KBM-7 (cell line): ENCODE measurements at regions not wholly inside any gene's neighbourhood (a gene's known extent, or its start where the extent isn't known, plus 50 kb on each side); places are given as distances from the start of the nearest gene placed in this dataset.

Experiments
- DNase-seq: peaks from one replicate; pipeline ENCODE4 v3.0.0-alpha.2; 2015
- in situ Hi-C: fragments of 300-500 bp; cut with MboI; formaldehyde crosslinking; loops from 2 replicates; pipeline ENCODE4 v1.14.3; 2020; ENCODE audit warnings: low sequenced_read_pairs, low pct_unique_long_range_greater_than_20kb, mixed read lengths

GRCh38 chr2:150625741-150626140, 138.3 kb upstream of the RND3 start:
- in situ Hi-C loops, result no loop called here
- DNase-seq, result no peak

- in situ Hi-C loops, result no loop called here
- DNase-seq, result no peak
Measured at GRCh38 chr2:150625303-150625702, 137.8 kb upstream of the RND3 start.

GRCh38 chr2:150624001-150624401, 136.5 kb upstream of the RND3 start:
- in situ Hi-C loops, result no loop called here
- peak; percentile 11 for DNase-seq

- in situ Hi-C loops, result no loop called here
Measured at GRCh38 chr2:150621526-150622213, 134.2 kb upstream of the RND3 start.

GRCh38 chr2:150620855-150621254, 133.4 kb upstream of the RND3 start:
- in situ Hi-C loops, result no loop called here

More at GRCh38 chr2:150621526-150622213, 134.2 kb upstream of the RND3 start:
- no peak for DNase-seq

GRCh38 chr2:150620416-150620815, 132.9 kb upstream of the RND3 start:
- in situ Hi-C loops, result no loop called here
- DNase-seq, result no peak

More at GRCh38 chr2:150620855-150621254, 133.4 kb upstream of the RND3 start:
- no peak for DNase-seq

GRCh38 chr2:150619607-150620330, 132.3 kb upstream of the RND3 start:
- in situ Hi-C loops, result no loop called here
- no peak for DNase-seq

GRCh38 chr2:150618245-150618895, 130.9 kb upstream of the RND3 start:
- DNase-seq, result no peak
- in situ Hi-C loops, result no loop called here

GRCh38 chr2:150617351-150617978, 130.0 kb upstream of the RND3 start:
- DNase-seq, result no peak
- in situ Hi-C loops, result no loop called here

- in situ Hi-C loops, result no loop called here
- DNase-seq, result no peak
Measured at GRCh38 chr2:150612957-150613710, 125.7 kb upstream of the RND3 start.

GRCh38 chr2:150610670-150611279, 123.3 kb upstream of the RND3 start:
- in situ Hi-C loops, result no loop called here
- peak; percentile 3 for DNase-seq

GRCh38 chr2:150609831-150610582, 122.5 kb upstream of the RND3 start:
- in situ Hi-C loops, result no loop called here
- DNase-seq, result no peak

GRCh38 chr2:150608341-150608740, 120.9 kb upstream of the RND3 start:
- in situ Hi-C loops, result no loop called here
- DNase-seq, result no peak

- in situ Hi-C loops, result no loop called here
- DNase-seq, result no peak
Measured at GRCh38 chr2:150607390-150607811, 119.9 kb upstream of the RND3 start.

GRCh38 chr2:150606380-150607060, 119.1 kb upstream of the RND3 start:
- in situ Hi-C loops, result no loop called here
- no peak for DNase-seq

GRCh38 chr2:150605664-150606063, 118.2 kb upstream of the RND3 start:
- no peak for DNase-seq
- in situ Hi-C loops, result no loop called here

- in situ Hi-C loops, result no loop called here
- no peak for DNase-seq
Measured at GRCh38 chr2:150601280-150602038, 114.0 kb upstream of the RND3 start.
